ENCODE measurements at regions not wholly inside any gene's neighbourhood (a gene's known extent, or its start where the extent isn't known, plus 50 kb on each side); places are given as distances from the start of the nearest gene placed in this dataset.

DNA sequence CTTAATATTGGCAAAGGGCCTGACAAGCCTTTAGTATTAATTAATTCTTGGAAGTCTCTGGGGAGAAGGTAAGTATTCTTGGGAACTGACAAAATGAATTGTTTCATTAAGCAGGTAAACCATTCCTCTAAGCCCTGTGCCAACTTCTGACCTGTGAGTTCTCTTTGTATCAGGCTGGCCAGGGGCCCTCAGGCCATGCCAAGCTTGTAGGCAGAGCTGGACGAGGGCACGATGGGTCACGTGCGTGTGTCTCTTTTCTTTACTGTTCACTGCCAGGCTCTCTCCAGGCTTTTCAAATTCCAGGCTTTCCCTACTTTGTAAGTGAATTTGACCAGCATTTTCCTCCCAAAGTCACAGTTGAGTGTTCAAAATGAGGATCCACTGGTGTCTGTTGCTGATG, 112.4 kb downstream of the NRN1 start:
- H2BK5ac ChIP-seq (ENCODE audit: insufficient read length, low read length): no peak overlapping the region
- H3K9ac ChIP-seq (ENCODE audit: extremely low read depth, insufficient read length, low read length): no peak overlapping the region
- no peak overlapping the region for H3K4me3 Mint-ChIP-seq
- no peaks in the 10 kb centered on the region for H4K20me1 ChIP-seq (ENCODE audit: control insufficient read depth, insufficient read depth, insufficient read length)
- H3T11ph ChIP-seq (ENCODE audit: low read length): no peak overlapping the region
- no peak overlapping the region for H3K14ac ChIP-seq (ENCODE audit: insufficient read depth, low read length)
- no peak overlapping the region for H3K4me2 ChIP-seq (ENCODE audit: insufficient read depth, insufficient read length, low read length)
- H3K27ac Mint-ChIP-seq: no peak overlapping the region
- H3K79me1 ChIP-seq (ENCODE audit: insufficient read depth, low read depth, low read length, poor library complexity, severe bottlenecking): no peaks in the 10 kb centered on the region
- H4K5ac ChIP-seq (ENCODE audit: insufficient read length, low read depth, low read length): no peak overlapping the region
- no peak overlapping the region for H2BK12ac ChIP-seq (ENCODE audit: insufficient read length, low read depth, low read length)
- H4K91ac ChIP-seq (ENCODE audit: insufficient read length, low read depth, low read length): no peak overlapping the region
- H3K9me3 ChIP-seq (ENCODE audit: control insufficient read depth, low read depth, low read length): no peaks in the 10 kb centered on the region
- H3K23ac ChIP-seq (ENCODE audit: insufficient read length, low read depth, low read length): no peak overlapping the region
- H2BK15ac ChIP-seq (ENCODE audit: low read depth, low read length): no peak overlapping the region
- peaks cover 0 to 20% (median 0%) of the 10 kb centered on the region in 3 experiments; a peak in 4 of 7 replicates for H3K36me3 Mint-ChIP-seq (ENCODE audit: insufficient read depth in 1 of 3, low read depth in 3 of 3)
- no peak overlapping the region for H2AK5ac ChIP-seq (ENCODE audit: insufficient read length, low read length)
- no CpG with 5 or more reads among the region's 4 CpGs for WGBS (ENCODE audit: extremely low coverage, insufficient read length, low lambda C conversion rate)
- H3K4me1 ChIP-seq (ENCODE audit: insufficient read depth, low read length): no peaks in the 10 kb centered on the region
- H3K4me1 Mint-ChIP-seq: peaks cover 0 to 8% of the 10 kb centered on the region in 2 experiments
- no peak overlapping the region for H2AFZ ChIP-seq (ENCODE audit: low read length)
- no peak overlapping the region for H3K27ac ChIP-seq (ENCODE audit: insufficient read length, low read depth, low read length)
- no peaks in the 10 kb centered on the region for H3K27me3 ChIP-seq (ENCODE audit: insufficient read depth, low read length)
- H3K27me3 Mint-ChIP-seq (ENCODE audit: low read depth): peaks cover 21% of the 10 kb centered on the region
- H3K9me3 Mint-ChIP-seq: peaks cover 6 to 23% of the 10 kb centered on the region in 2 experiments; a peak in 4 of 5 replicates
- no peak overlapping the region for H4K8ac ChIP-seq (replicated peaks; ENCODE audit: insufficient read length, low read depth, low read length)
- no peak for DNase-seq
- H3K23me2 ChIP-seq (ENCODE audit: insufficient read length, low read depth, low read length, poor library complexity, severe bottlenecking): peaks cover 4% of the 10 kb centered on the region
- no peak overlapping the region for H2BK120ac ChIP-seq (ENCODE audit: low read depth, low read length, poor library complexity, severe bottlenecking)
- H3K4ac ChIP-seq (ENCODE audit: low read depth, low read length): no peak overlapping the region
- H3K56ac ChIP-seq (ENCODE audit: insufficient read length, low read depth, low read length): no peak overlapping the region
- H3K79me2 ChIP-seq (ENCODE audit: insufficient read depth, low read length): no peaks in the 10 kb centered on the region
- no peak overlapping the region for H2BK20ac ChIP-seq (ENCODE audit: low read depth, low read length, poor library complexity, severe bottlenecking)
- H3K18ac ChIP-seq (ENCODE audit: insufficient read length, low read depth, low read length): no peak overlapping the region
- TF ChIP-seq, protein P1, sequence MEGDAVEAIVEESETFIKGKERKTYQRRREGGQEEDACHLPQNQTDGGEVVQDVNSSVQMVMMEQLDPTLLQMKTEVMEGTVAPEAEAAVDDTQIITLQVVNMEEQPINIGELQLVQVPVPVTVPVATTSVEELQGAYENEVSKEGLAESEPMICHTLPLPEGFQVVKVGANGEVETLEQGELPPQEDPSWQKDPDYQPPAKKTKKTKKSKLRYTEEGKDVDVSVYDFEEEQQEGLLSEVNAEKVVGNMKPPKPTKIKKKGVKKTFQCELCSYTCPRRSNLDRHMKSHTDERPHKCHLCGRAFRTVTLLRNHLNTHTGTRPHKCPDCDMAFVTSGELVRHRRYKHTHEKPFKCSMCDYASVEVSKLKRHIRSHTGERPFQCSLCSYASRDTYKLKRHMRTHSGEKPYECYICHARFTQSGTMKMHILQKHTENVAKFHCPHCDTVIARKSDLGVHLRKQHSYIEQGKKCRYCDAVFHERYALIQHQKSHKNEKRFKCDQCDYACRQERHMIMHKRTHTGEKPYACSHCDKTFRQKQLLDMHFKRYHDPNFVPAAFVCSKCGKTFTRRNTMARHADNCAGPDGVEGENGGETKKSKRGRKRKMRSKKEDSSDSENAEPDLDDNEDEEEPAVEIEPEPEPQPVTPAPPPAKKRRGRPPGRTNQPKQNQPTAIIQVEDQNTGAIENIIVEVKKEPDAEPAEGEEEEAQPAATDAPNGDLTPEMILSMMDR (conservative IDR thresholded peaks at IDR 0.05): no peak
